ENCODE measurements at regions not wholly inside any gene's neighbourhood (a gene's known extent, or its start where the extent isn't known, plus 50 kb on each side); places are given as distances from the start of the nearest gene placed in this dataset.

DNA sequence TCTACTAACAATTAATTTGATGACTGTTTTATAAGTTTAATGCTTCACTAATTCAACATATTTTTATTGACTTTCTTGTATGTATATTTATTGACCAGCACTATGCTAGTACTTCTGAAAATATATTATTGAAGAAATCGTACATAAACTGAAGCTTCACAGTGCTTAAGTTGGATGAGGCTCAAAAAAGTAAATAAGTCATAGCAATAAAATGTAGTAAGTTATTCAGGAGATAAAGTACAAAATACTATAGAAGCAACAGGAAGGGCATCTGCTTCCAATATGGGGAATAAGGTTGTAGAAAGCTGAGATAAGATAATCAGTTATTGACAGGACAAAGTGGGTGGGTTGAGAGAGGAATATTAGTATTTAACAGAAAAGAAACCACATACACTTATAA, 944.9 kb upstream of the MIR17HG start:
- DNase-seq (ENCODE audit: low spot score) = no peak

- no peak for DNase-seq (ENCODE audit: low spot score)
Measured at GRCh38 chr13:90403330-90404082, 944.0 kb upstream of the MIR17HG start.

- no peak for DNase-seq (ENCODE audit: low spot score)
Measured at GRCh38 chr13:90405301-90405700, 942.2 kb upstream of the MIR17HG start.

DNA sequence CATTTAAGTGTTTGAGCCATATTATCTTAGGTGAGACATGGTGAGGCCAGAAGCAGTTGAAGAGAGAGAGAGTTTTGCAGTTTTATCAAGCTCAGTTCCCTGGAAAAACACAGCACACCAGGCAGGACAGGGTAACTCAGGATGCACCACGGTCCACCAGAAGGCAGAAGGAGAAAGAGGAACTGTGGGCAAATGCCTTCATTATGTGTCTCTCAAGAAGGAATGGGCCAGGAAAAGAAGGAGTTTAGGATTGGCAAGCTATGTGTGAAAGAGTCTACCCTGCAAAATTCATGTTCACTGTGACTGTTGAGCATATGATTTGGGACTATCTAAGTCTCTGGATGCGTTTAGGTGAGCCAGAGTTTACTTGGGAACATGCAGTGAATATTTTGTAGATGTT, 934.5 kb upstream of the MIR17HG start:
- no peak for DNase-seq (ENCODE audit: low spot score)

- no peak for DNase-seq (ENCODE audit: low spot score)
Measured at GRCh38 chr13:90413548-90413947, 933.9 kb upstream of the MIR17HG start.

GRCh38 chr13:90414691-90415596, 932.5 kb upstream of the MIR17HG start:
- no peak for DNase-seq (ENCODE audit: low spot score)

DNA sequence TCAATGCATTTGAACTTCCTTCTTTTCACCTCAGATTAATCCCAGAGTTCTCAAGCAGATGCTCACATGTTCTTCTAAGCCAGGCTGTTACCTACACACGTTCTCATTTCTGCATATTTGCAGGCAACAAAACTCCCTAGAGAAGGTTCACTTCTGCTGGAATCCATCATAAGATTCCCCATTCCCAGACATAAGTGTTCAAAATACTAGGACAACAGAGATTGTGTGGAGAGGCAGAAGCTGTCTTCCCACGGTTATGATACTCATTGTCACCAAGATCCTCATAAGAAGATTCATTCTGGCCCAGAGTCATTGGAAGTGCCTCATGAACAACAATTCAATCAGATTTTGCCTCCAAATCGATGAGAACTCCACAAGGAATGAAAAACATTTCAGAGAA, 931.6 kb upstream of the MIR17HG start:
- no peak for DNase-seq (ENCODE audit: low spot score)

DNA sequence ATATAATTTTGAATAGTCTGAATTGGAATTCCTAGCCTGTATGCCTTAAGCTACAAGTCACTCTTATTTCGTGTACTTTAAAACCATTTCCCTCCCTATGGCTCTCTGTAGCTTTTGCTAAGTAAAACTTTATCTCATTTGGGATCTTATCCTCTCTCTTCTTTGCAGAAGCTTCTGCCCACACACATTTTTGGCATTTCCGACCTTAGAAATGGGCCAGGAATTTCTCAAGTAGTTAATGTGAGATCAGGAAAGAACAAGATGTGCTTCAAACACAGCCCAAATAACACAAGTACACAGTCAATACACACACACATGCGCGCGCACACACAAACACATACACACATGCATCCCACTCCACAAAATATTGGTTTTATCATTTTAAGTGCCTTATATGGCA, 931.0 kb upstream of the MIR17HG start:
- DNase-seq (ENCODE audit: low spot score) = no peak

GRCh38 chr13:90416938-90417337, 930.5 kb upstream of the MIR17HG start:
- DNase-seq (ENCODE audit: low spot score) = no peak

DNA sequence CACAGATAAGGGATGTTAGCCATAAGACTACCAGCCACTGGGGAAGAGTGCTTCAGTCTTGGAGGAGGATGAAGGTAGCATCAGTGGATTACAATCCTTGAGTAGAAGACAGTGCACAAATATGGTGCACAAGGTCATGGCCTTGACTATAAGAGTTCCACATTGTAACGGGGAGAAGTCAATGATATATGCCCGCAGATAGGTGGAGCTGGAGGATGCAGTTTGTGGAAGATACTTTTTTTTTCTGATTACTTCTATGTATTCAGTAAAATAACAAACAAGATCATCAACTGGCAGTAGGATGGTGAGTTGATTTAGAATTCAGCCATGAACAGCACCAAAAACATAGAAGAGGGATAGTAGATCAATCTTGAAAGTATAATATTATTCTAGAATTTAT, 926.8 kb upstream of the MIR17HG start:
- no peak for DNase-seq (ENCODE audit: low spot score)

DNA sequence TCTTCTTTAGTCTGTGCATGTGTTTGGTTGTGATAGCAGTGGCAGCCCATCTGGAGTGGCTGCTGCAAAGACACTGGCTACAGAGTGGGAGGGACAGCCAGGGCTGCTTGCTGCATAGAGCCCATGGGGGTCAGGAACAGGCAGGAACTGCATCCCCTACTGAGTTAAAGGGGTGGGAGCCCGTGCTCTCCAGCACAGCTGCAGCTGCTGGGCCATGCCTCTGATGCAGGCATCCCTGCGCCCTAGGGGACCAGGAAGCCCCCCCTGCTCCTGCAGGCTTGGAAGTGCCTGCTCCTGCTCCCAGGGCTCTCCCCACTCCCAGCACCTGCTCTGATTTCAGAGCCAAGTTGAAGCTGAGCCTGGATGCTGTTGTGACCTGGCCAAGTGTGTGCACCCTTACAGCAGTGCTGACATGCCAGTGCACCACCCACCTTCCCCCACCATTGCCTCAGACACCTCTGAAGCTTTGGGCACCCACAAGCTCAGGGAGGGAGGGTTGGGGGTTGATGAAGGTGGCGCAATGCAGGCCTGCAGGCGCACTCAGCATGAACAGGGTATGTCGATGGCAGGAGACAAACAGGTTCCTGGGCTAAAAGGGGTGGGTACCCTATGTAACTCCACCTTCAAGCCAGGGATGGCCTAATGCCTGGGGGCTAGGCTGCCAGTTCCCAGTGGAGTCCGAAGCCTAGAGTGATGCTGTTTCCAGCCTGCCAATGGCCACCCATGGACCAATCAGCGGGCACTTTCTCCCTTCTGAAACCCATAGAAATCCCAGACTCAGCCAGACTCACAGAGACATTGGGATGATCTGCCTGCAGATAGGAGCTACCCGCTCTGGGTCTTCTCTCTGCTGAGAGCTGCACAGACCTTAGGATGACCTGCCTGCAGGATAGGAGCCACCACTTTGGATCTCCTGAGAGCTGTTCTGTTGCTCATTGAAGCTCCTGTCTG, 919.9 kb upstream of the MIR17HG start:
- no peak for DNase-seq (ENCODE audit: low spot score)

GRCh38 chr13:90428522-90429210, 918.8 kb upstream of the MIR17HG start:
- no peak for DNase-seq (ENCODE audit: low spot score)

- DNase-seq (ENCODE audit: low spot score) = no peak
Measured at GRCh38 chr13:90430127-90430526, 917.4 kb upstream of the MIR17HG start.

DNA sequence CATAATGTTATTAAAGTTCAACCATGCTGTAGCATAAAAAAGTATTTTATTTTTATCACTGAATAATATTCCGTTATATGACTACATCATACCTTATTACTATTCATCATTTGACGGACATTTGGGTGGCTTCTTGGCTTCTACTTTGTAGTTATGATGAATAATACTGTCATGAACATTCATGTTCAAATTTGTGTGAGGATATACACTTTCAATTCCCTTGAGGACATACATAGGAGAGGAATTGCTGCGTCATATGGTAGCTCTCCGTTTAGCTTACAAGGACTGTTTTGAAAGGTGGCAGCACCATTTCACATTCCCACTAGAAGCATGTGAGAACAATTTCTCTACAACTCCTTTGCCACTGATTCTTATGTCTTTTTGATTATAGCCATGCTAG, 910.8 kb upstream of the MIR17HG start:
- no peak for DNase-seq (ENCODE audit: low spot score)

DNA sequence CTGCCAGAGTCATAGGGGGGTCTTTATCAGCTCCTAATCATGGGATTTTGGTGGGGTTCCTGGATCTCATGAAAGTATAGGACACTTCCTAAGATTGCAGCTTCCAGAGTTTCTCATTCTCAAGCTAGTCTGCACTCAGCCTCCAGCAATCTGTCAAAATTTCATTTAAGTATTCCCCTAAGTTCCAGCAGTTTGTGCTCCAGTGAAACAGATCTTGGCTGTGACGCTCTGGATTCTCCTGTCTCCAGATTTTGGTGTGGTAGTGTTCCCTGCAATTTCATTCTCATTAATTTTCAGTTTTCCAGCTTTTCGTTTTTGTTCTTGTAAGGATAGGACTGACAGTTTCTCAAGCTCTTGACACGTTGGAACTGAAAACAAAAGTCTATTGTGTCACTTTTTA, 908.9 kb upstream of the MIR17HG start:
- no peak for DNase-seq (ENCODE audit: low spot score)

- DNase-seq (ENCODE audit: low spot score) = no peak
Measured at GRCh38 chr13:90443268-90443667, 904.2 kb upstream of the MIR17HG start.

DNA sequence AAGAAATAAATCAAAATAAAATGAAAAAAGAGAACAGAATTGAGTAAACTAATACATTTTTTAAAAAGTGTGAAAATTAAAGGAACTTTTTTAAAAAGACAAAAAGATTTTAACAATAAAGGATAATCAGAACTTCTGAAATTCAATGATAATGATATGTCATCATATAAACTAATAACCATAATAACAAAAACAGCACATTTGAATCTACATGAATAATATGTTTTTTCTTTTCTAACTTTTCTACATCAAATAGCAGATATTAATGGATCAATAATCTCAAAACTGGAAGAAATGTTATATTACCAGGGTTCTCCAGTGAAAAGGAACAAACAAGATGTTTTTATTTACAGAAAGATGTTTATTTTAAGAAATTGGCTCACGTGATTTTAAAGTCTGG, 903.3 kb upstream of the MIR17HG start:
- DNase-seq (ENCODE audit: low spot score) = no peak

DNA sequence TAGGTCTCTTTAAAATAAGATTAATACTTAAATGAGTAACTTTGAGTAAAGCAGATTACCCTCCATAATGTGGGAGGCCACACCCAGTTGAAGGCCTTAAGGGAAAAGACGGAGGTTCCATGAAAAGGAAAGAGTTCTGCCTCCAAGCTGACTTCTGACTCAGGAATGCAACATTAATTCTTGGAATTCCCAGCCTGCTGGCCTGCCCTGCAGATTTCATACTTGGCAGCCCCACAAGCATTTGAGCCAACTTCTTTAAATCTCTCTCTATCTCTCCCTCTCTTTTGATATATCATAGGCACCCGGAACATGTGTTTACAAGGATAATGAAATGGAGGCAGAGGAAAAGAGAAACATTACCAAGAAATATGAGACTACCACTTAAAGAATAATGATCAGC, 902.3 kb upstream of the MIR17HG start:
- DNase-seq (ENCODE audit: low spot score) = no peak

DNA sequence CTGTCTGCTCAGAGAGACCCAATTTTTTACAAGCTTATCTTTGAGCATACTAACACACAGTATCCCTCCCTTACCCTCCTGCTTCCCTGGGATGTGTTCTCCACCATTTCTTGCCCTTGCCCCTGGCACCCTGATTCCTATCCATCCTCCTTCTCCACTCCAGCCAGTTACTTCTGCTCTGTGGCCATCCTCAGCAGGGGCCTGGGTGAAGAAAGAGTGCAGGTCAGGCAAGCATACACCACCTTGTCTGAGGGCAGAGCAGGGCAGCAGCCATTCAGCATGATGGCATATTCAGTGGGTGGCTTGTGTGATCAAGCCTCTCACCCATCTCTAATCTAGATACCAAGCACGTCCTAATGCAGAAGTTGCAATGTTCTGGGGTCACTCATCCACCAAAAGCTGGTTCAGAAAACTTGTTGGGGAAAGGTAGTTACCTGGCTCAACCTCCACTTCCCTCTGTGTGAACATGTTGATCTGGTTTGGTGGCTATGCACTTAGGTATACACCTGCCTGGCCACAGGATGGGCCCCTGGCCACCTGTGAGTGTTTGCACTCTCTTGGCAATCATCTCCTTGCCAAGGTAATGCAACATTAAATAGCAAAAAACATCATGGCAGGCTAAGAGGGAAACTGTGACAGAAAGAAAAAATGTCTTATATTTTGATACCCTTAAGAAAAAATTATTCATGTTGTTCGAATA, 900.3 kb upstream of the MIR17HG start:
- DNase-seq (ENCODE audit: low spot score) = no peak

DNA sequence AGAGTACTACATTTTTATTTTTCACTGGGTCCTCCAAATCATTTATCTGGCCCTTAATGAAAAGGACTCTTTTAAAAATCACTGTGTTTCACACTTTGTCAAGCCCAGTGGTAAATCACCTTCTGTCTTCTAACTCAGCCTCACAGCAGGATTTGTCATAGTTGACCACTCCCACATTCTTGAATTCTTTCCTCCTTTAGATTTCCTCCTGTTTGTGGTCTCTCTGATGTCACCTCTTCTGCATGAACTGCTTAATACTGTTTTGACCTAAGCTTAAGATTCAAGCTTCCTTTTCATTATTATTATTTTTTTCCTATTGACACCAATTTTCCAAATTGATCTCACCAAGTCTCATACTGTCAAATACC, 899.8 kb upstream of the MIR17HG start:
- no peak for DNase-seq (ENCODE audit: low spot score)

GRCh38 chr13:90448466-90449037, 898.9 kb upstream of the MIR17HG start:
- no peak for DNase-seq (ENCODE audit: low spot score)
